Activated CD8-positive, alpha-beta memory T cell treated with anti-CD3 and anti-CD28 coated beads for 24 hours (primary cell): ENCODE measurements at regions not wholly inside any gene's neighbourhood (a gene's known extent, or its start where the extent isn't known, plus 50 kb on each side); places are given as distances from the start of the nearest gene placed in this dataset.

Experiments
- DNase-seq: peaks from one replicate; pipeline ENCODE4 v3.0.0-alpha.2; 2020

DNA sequence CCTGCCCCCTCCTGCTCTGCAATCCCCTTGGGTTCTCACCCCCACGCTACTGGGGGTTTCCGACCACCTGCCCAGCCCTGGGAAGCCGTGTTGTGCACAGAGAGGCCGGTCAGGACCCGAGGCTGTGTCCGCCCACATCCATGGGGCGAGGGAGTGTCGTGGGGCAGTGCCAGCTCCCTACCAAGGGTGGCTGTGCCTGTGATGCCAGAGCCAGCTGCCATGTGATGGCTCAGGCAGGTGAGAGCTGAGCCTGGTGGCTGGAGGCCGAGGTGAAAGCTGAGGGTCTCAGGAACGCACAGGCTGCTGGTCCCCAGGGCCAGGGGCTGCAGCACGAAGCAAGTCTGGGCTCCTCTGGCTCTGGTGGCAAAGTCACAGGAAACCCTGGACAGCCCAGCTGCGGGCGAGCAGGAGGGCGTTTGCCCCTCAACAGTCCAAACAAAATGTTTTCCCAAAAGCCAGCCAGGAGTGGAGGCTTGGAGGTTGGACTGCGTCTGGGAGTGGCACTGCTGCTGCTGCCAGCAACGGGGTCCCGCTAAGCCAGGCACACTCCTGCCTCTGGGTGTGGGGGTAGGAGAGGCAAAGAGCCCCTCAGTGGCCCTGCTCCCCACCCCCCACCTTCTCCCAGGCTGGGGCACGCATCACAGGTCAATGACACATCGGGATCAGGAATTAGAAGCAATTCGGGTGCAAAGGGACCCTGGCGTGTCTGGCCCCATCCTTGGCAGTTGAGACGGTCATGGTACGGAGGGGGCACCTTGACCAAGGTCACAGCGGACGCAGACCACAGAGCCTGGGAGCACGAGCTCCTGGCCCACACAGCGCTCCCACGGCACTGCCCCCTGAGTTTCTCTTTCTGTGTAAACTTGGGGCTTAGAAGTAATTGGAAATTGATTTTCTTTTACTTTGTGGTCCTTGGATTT lies 72.4 kb upstream of the GPC1 start:
- DNase-seq, result no peak

GRCh38 chr2:240363746-240364581 lies 71.5 kb upstream of the GPC1 start:
- no peak for DNase-seq

GRCh38 chr2:240364582-240364960 lies 70.9 kb upstream of the GPC1 start:
- no peak for DNase-seq

GRCh38 chr2:240364961-240365775 lies 70.3 kb upstream of the GPC1 start:
- no peak for DNase-seq

- no peak for DNase-seq
These were observed 69.4 kb upstream of the GPC1 start for GRCh38 chr2:240365971-240366471.

GRCh38 chr2:240366901-240367300 lies 68.6 kb upstream of the GPC1 start:
- no peak for DNase-seq

- no peak for DNase-seq
These were observed 67.7 kb upstream of the GPC1 start for GRCh38 chr2:240367721-240368120.

DNA sequence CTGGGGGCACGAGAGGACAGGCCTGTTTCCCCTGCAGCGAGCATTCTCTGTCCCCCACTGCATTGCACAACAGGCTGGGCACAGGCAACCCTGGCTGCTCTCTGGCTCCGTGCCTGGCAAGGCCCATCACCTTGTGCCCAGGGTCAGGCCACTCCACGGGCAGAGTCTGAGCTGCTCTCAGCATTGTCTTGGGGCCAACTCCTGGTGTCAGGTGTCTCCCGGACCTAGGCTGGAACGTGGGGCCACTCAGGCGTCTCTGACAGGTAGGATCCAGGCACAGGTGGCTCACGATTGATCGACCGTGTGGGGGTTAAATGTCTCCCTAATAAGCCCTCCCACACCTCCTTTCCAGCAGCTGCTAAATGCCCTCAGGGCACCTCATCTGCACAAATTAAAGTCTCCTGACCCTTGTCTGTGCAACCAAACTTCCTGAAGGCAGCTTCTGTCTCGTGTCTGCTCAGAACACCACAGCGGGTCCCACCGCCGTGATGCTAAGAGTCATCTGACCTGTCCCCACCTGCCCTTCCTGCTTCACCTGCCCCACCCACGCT lies 66.6 kb upstream of the GPC1 start:
- DNase-seq, result no peak

GRCh38 chr2:240369335-240369734 lies 66.1 kb upstream of the GPC1 start:
- no peak for DNase-seq

DNA sequence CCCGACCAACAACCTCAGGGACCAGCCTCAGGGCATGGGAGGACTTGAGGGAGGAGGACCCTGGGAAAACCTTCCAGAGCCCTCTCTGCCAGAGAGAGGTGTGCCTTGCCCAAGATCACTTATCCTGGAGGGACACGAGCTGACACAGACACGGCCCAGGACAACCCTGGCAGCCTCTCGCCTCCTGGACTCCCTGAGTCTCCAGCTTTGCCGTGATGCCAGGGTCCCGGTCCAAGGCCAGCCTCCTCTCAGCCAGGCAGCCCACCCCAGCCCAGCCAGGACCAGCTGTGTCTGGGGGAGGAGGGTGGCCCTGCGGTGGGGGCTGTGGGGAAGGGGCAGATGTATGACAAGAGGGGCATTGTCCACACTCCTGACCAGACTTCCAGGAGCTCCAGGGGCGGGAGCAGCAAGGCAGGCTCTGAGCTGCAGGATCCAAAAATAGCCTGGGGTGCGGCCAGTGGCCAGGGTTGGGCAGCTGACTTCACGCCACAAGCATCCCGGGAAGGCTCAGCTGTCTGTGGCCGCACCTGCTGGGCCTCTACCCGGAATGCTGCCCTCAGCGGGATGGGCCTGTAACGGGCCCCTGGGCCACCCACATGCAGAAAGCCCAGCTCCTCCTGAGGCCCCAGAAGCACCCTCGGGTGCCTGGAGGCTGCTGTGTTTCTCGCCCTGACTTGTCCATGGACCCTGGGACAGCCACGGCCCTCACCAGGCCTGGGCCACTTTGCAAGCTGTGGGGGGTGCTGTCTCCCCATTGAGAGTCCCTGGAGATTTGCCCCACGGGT lies 65.5 kb upstream of the GPC1 start:
- no peak for DNase-seq

DNA sequence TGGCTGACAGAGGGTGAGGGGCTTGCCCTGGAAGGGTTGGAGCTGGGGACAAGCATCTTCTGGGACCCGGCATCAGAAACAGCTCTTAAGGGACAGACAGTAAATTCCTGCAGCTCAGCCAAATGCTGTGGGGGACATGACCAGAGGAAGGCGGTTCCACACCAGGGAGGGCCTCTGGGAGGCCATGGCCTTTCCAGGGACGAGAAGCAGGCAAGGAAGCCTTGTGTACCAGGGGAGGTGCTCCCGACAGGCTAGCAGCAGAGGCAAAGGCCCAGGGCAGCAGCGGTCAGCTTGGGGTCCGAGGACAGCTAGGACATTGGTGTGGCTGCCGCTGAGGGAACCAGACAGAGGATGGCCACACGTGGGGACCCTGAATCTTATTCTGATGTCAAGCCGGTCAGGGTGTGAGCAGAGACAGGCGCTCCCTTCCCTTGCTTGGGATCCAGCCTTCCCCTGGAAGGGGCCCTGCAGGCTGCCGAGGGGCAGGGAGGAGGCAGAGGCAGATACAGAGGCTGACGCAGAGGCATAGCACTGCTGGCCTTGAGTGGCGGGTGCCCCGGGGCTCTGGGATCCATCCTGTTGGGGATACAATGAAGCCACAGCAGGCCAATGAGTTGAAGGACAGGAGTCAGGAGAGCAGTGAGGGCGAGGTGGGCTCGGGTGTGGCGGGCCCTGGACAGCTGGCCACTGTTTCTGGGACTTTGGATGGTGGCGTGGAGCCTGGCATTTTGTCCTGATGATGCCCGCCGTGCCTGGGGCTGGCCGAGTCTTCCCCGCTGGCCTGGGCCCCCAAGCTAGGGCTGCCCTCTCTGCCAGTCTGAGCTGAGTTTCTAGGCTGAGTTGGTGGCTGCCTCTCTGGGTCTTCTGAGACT lies 64.1 kb upstream of the GPC1 start:
- DNase-seq, result no peak

GRCh38 chr2:240372101-240372500 lies 63.4 kb upstream of the GPC1 start:
- no peak for DNase-seq

GRCh38 chr2:240373289-240373885 lies 62.1 kb upstream of the GPC1 start:
- no peak for DNase-seq

DNA sequence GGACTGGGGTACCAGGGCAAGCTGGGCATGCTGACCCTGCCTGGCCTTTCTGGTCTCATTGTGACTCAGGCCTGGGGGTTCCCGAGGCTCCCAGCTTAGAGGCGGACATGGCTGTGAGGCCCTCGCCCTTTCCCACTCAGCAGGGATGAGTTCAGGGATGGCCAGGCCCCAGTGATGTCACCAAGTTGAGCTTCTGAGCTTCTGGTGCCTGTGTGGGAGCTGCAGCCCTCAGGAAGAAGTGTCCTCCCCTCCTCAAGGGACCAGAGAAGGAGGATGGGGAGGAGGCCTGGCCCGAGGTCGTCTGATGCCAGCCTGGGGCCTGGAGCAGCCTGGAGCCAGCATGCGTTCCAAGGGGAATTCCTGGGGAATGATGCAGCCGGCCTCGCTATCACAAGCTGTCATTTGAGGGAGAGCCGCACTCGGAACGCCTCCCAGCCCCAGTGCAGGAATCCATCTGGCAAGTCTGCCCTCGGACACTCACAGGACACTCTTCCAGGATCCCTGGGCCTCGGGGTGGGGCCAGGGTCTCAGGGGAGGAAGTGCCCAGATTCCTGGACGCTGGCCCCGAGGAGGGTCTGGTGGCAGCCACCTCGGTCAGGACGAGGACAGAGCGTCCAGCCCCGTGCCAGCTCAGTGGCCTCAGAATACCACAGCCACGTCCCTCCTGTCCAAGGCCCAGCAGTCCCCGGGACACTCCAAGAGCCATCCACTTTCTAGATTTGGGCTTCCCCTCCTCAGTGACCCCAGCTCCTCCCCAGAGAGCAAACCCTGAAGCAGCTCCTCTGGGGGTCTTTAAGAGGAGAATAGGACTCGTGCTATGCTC lies 61.2 kb upstream of the GPC1 start:
- DNase-seq, result no peak

DNA sequence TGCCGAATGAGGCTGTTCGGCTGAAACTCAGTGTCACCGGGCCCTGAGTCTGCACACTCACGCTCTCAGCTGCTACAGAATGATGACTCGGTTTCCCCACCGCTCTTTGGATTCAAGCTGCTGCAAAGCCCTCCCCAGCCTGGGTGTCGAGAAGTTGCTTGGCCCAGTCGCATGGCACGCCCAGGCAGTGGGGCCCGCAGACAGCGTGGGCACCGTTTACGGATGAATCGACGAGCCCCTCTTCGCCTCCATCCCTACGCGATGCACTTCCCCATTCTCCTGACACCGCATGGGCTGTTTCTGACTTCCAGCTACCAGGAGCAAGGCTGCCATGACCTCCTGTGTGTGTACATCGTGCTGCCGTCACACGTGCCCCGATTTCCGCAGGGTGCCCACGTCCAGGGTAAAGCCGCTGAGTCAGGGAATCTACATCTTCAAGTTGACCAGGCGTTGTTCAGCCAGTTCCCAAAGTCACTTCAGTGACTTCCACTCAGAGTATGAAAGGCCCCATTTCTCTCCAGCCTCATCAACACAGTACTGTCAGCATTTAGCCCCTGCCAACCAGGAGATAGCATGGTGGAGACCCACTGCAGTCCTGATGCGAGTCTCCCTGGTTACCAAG lies 60.3 kb upstream of the GPC1 start:
- DNase-seq, result no peak

- DNase-seq, result no peak
These were observed 58.7 kb upstream of the GPC1 start for GRCh38 chr2:240376739-240377138.

- DNase-seq, result no peak
These were observed 58.1 kb upstream of the GPC1 start for GRCh38 chr2:240377366-240377765.

GRCh38 chr2:240379089-240379636 lies 56.3 kb upstream of the GPC1 start:
- no peak for DNase-seq
